GM18858 (cell line): ENCODE measurements at regions not wholly inside any gene's neighbourhood (a gene's known extent, or its start where the extent isn't known, plus 50 kb on each side); places are given as distances from the start of the nearest gene placed in this dataset.
"Not testable (repeated sequence)": the region's sequence is repeated elsewhere in the genome, so short reads cannot be mapped to it uniquely, and the experiment has no call there.

Experiments
- ATAC-seq: cut with Tn5 transposase; IDR thresholded peaks from one replicate; pipeline ENCODE4 v1.9.1; 2021; ENCODE audit not compliant: unreplicated experiment

- ATAC-seq: no peak
Observed at GRCh38 chr7:119522698-119523097, 750.3 kb upstream of the KCND2 start.

GRCh38 chr7:119545118-119545517 lies 727.9 kb upstream of the KCND2 start:
- no peak for ATAC-seq

- ATAC-seq: no peak
Observed at GRCh38 chr7:119555788-119556187, 717.2 kb upstream of the KCND2 start.

DNA sequence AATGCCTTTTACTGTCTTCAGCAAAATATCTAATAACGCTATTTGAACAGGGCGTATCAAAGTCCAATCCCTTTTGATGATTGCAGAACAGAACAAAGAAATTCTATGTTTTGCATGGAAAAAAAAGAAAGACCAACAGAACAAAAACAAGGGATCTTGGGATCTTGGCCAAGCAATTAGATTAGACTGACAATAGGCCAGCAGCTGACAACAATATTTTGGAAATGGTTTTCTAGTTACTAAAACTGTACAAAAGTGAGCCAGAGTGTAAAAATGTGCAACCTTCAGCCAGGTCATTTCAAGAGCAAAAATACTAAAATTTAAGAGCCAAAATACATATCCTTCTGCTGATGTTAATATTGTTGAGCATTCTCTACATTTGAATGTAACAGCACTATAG lies 716.5 kb upstream of the KCND2 start:
- ATAC-seq: no peak

DNA sequence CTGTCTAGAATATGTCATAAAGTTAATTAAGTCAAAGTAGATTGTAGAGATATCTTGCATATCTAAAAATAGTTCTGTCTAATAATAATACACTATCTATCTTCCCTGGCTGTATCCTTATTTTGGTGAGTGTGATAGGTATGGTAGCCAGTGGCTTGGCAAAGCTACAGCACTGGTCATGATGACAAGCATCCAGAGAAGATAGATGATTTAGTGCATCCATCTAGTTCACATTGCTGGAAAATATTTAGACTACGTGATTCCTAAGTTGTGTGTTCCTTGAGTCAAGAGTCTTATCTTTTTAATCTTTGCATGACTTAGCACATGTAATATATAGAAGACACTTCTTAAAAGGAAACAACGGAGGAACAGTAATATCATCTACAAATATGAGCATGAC lies 711.2 kb upstream of the KCND2 start:
- ATAC-seq: no peak

DNA sequence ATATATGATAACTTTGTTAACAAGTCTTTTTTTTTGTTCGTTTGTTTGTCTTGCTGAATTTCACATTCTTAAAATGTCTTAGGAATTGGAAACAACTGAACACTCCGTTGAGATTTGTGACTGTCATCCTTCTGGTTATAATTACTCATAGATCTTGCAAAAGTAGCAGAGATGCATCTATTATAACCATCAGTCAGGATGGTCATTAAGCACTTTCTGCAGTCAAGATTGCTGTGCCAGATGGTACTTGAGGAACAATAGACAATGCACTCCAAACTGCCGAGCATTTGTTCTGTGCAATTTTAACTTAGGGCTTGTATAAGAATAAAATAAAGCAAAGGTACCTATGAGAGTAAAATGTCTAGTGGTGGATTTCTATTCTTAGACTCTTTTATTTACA lies 710.1 kb upstream of the KCND2 start:
- no peak for ATAC-seq

DNA sequence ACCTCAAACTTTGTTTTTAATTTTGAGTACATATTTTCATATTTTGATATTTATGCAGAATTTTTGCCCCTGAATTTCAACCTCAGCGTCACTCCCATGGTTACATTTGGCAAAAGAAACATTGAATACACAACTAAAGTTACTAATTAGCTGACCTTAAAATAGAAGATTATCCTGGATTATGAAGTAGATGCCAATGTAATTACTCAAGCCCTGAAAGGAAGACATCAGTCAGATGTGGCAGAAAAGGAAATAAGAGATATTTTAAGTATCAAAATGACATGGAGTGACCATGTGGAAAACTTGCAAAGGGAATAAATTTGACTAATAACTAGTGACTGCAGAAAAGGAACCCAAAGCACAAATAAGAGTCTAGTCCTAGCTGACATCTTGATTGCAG lies 701.3 kb upstream of the KCND2 start:
- ATAC-seq: no peak

DNA sequence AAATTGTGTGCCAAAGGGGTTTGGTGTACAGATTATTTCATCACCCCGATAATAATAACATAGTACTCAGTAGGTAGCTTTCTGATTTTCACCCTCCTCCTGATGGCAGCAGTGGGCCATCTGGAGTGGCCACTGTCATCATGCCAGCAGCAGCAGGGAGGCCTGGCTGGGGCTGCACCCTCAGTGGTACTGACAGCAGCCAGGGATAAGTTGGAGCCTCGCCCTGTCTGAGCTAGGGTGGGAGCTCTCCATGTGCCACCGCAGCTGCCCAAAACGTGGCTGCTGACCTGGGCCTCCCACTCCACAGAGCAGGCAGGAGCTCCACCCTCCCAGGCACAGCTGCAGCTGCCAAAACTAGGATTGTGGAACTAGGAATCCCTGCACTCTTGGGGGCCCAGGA lies 700.8 kb upstream of the KCND2 start:
- no peak for ATAC-seq

DNA sequence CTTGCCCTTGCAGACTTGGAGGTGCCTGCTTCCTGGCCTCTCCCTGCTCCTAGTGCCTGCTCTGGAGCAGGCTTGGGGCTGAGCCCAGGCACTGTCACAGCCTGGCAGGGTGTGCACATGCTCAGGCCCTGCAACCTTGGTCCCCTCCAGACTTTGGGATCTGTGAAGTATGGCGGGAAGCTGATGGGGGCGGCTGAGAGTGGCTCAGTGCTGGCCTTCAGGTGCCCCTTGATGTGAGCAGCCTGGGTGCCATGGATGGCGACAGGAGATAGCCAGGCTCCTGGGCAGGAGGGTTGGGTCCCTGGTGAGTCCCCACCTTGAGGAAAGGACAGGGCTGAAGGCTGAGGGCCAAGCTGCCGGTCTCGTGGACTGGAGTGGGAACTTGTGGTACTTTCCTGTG lies 700.4 kb upstream of the KCND2 start:
- ATAC-seq: no peak

- no peak for ATAC-seq
Observed at GRCh38 chr7:119578116-119578515, 694.9 kb upstream of the KCND2 start.

DNA sequence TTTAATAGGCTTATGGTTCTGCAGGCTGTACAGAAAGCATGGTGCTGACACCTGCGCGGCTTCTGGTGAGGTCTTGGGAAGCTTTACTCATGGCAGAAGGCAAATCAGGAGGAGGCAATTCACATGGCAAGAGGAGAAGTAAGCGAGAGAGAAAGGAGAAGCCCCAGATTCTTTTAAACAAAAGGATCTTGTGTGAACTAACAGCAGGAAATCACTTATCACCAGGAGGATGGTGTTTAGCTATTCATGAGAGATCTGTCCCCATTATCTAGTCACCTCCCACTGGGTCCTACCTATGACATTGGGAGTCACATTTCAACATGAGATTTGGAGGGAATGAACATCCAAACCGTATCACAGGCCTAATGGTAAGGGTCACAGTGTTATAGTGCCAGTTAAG lies 678.0 kb upstream of the KCND2 start:
- ATAC-seq: no peak

- no peak for ATAC-seq
Observed at GRCh38 chr7:119596651-119597050, 676.3 kb upstream of the KCND2 start.

- no peak for ATAC-seq
Observed at GRCh38 chr7:119606297-119606696, 666.7 kb upstream of the KCND2 start.

GRCh38 chr7:119620769-119621168 lies 652.2 kb upstream of the KCND2 start:
- ATAC-seq: no peak

DNA sequence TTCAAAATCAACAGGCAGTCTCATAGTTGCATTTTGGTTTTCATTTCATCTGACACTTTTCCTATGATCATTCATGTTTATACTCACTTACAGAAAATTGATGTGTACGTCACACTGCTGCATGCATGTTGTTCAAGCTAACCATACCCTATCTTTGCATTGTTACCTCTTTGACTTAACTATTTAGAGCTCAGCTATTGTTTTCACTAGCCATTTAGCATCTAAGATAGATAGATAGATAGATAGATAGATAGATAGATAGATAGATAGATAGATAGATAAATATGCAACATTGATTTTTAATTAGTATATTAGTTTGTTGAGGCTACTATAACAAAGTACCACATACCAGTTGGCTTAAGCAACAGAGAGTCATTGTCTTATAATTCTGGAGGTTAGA lies 649.5 kb upstream of the KCND2 start:
- no peak for ATAC-seq

GRCh38 chr7:119630406-119630969 lies 642.5 kb upstream of the KCND2 start:
- ATAC-seq: no peak

GRCh38 chr7:119633812-119634211 lies 639.2 kb upstream of the KCND2 start:
- ATAC-seq: not testable (repeated sequence)

DNA sequence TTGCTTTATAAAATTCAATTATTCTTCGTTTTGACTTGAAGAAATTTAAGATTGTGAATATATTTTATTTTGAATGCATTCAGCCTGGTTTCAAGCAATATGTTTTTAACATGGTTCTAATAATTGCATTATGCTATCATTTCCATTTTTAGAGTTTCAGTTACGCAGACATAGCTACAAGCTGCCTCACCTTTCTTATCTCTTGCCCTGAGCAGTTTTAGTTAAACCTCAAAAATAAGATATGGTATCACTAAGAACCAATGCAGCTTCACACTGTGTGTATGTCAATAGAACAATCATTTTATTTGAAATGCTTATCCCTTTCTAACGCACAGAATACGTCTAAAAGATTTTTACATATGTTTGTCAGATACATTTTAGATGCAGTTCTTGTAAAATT lies 632.6 kb upstream of the KCND2 start:
- ATAC-seq: no peak

GRCh38 chr7:119640861-119641260 lies 632.1 kb upstream of the KCND2 start:
- no peak for ATAC-seq

DNA sequence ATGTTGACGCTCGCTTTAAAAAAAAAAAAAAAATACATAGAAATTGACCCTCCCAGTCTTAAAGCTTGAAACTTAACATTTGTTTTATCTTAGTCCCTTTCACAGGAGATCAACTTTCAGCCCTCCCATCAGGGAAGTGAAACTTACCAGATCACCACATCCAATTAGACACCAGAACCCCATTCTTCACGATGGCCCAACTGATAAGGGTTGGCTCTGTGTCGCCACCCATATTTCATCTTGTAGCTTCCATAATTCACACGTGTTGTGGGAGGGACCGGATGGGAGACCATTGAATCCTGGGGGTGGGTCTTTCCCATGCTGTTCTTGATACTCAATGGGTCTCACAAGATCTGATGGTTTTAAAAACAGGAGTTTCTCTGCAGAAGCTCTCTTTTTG lies 629.4 kb upstream of the KCND2 start:
- no peak for ATAC-seq

DNA sequence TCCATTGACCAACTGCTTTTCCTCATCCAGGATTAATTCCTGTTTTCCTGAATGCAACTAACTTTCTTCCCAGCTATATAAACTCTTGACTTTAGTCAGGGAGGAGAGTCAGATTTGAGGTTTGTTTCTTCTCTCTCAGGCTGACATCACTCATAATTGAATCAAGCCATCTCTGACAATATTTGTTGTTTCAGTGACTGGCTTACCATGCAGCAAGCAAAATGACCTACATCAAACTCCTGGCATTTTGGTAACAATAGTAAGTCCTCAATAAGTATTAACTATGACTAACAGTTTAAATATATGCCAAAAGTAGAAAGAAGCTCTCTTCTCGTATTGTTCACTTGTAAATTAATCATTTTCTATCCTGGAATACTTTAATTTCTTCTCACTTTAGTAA lies 625.7 kb upstream of the KCND2 start:
- no peak for ATAC-seq

GRCh38 chr7:119648752-119649151 lies 624.2 kb upstream of the KCND2 start:
- ATAC-seq: not testable (repeated sequence)

- ATAC-seq: no peak
Observed at GRCh38 chr7:119660080-119660479, 612.9 kb upstream of the KCND2 start.

DNA sequence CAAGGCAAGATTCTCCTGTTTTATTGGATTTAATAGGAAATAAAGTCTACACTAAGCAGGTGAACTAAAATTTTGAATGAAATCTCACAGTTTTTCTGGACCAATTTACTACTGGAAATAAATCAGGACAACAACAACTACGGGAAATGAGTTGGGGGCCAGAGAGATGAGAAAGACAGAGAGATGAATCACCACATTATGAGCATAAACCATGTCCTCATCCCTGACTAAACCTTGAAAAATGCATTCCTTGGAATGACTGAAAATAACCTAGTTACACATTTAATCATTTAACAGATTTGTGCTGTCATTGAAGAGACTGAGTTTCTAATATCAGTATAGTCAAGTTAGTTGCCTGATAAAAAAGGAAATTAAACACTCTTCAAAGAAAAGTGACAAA lies 608.4 kb upstream of the KCND2 start:
- ATAC-seq: no peak
